ENCODE measurements at regions not wholly inside any gene's neighbourhood (a gene's known extent, or its start where the extent isn't known, plus 50 kb on each side); places are given as distances from the start of the nearest gene placed in this dataset.

- Histone ChIP-seq H3K36me3 (no peaks in the 10 kb centered on the region), H3K27ac (no peak overlapping the region), H3K4me1 (no peaks in the 10 kb centered on the region), H3K4me3 (no peak overlapping the region), H3K27me3 (no peaks in the 10 kb centered on the region), H3K9me3 (no peaks in the 10 kb centered on the region)
- DNase-seq, result no peak
- 28% methylated on average over 3 of the region's 3 CpGs for WGBS (ENCODE audit: insufficient coverage, low coverage, low lambda C conversion rate, missing lambda C conversion rate)
- intact Hi-C loops (cut with DNase I), result no loop called here
- TF ChIP-seq CTCF (IDR thresholded peaks at IDR 0.05) (no peak), POLR2A (IDR thresholded peaks at IDR 0.05) (no peak)
- ATAC-seq, result no peak
These were observed 1233.3 kb upstream of the SEL1L start for GRCh38 chr14:82766996-82767395.

GRCh38 chr14:82776958-82777357, 1243.3 kb upstream of the SEL1L start:
- Histone ChIP-seq H3K27me3 (no peaks in the 10 kb centered on the region), H3K9me3 (no peaks in the 10 kb centered on the region), H3K4me3 (no peak overlapping the region), H3K27ac (no peak overlapping the region), H3K4me1 (no peaks in the 10 kb centered on the region), H3K36me3 (no peaks in the 10 kb centered on the region)
- TF ChIP-seq POLR2A (IDR thresholded peaks at IDR 0.05), result no peak
- TF ChIP-seq CTCF (IDR thresholded peaks at IDR 0.05), result no peak
- DNase-seq (no peak), ATAC-seq (no peak)
- intact Hi-C loops (cut with DNase I), result no loop called here
- WGBS (ENCODE audit: insufficient coverage, low coverage, low lambda C conversion rate, missing lambda C conversion rate), result 69% methylated on average over 1 of the region's 1 CpG

GRCh38 chr14:82778008-82778590, 1244.4 kb upstream of the SEL1L start:
- TF ChIP-seq POLR2A (IDR thresholded peaks at IDR 0.05) (no peak), CTCF (IDR thresholded peaks at IDR 0.05) (no peak)
- WGBS (ENCODE audit: insufficient coverage, low coverage, low lambda C conversion rate, missing lambda C conversion rate), result 52% methylated on average over 1 of the region's 1 CpG

GRCh38 chr14:82778601-82779000, 1244.9 kb upstream of the SEL1L start:
- H3K9me3 ChIP-seq, result no peaks in the 10 kb centered on the region
- DNase-seq (no peak), ATAC-seq (no peak)
- intact Hi-C loops (cut with DNase I), result no loop called here
- H3K27ac ChIP-seq, result no peak overlapping the region
- H3K36me3 ChIP-seq, result no peaks in the 10 kb centered on the region
- TF ChIP-seq CTCF (IDR thresholded peaks at IDR 0.05) (no peak), POLR2A (IDR thresholded peaks at IDR 0.05) (no peak)
- no peaks in the 10 kb centered on the region for H3K27me3 ChIP-seq
- H3K4me1 ChIP-seq, result no peaks in the 10 kb centered on the region
- no peak overlapping the region for H3K4me3 ChIP-seq
- WGBS (ENCODE audit: insufficient coverage, low coverage, low lambda C conversion rate, missing lambda C conversion rate), result 30% methylated on average over 3 of the region's 3 CpGs

More at GRCh38 chr14:82778008-82778590, 1244.4 kb upstream of the SEL1L start:
- DNase-seq (no peak), ATAC-seq (no peak)
- Histone ChIP-seq H3K27me3 (no peaks in the 10 kb centered on the region), H3K27ac (no peak overlapping the region), H3K36me3 (no peaks in the 10 kb centered on the region), H3K9me3 (no peaks in the 10 kb centered on the region), H3K4me1 (no peaks in the 10 kb centered on the region), H3K4me3 (no peak overlapping the region)
- intact Hi-C loops (cut with DNase I), result no loop called here

- Histone ChIP-seq H3K27ac (no peak overlapping the region), H3K27me3 (no peaks in the 10 kb centered on the region), H3K9me3 (no peaks in the 10 kb centered on the region), H3K36me3 (no peaks in the 10 kb centered on the region), H3K4me1 (no peaks in the 10 kb centered on the region), H3K4me3 (no peak overlapping the region)
- TF ChIP-seq CTCF (IDR thresholded peaks at IDR 0.05) (no peak), POLR2A (IDR thresholded peaks at IDR 0.05) (no peak)
- DNase-seq (no peak), ATAC-seq (no peak)
- WGBS (ENCODE audit: insufficient coverage, low coverage, low lambda C conversion rate, missing lambda C conversion rate), result 58% methylated on average over 3 of the region's 4 CpGs
- intact Hi-C loops (cut with DNase I), result no loop called here
These were observed 1245.6 kb upstream of the SEL1L start for GRCh38 chr14:82779301-82779700.
